ENCODE measurements at regions not wholly inside any gene's neighbourhood (a gene's known extent, or its start where the extent isn't known, plus 50 kb on each side); places are given as distances from the start of the nearest gene placed in this dataset.
"Not testable (repeated sequence)": the region's sequence is repeated elsewhere in the genome, so short reads cannot be mapped to it uniquely, and the experiment has no call there.

DNA sequence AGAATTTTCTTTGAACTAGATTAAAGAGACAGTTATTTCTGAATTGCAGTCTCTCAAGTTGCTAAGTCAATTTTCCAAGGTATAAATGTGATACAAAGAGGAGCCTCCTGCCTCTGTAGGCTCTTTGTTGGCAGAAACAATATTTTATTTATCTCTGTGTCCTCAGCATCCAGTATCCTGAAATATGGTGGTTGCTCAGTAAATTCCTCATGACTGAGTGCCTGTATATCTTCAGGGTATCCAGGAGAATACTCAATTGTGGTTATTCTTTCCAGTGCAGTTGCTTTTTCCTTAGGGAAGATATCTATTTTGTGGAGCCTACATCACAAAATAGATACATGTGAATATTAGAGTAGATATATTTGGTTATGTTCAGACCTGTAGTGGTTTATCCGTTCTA, 144.8 kb upstream of the FERD3L start:
- DNase-seq (ENCODE audit: low spot score): no peak
- in situ Hi-C loops (cut with MboI; ENCODE audit: low sequenced_read_pairs, unreplicated experiment): no loop called here
- TF ChIP-seq, protein P1, sequence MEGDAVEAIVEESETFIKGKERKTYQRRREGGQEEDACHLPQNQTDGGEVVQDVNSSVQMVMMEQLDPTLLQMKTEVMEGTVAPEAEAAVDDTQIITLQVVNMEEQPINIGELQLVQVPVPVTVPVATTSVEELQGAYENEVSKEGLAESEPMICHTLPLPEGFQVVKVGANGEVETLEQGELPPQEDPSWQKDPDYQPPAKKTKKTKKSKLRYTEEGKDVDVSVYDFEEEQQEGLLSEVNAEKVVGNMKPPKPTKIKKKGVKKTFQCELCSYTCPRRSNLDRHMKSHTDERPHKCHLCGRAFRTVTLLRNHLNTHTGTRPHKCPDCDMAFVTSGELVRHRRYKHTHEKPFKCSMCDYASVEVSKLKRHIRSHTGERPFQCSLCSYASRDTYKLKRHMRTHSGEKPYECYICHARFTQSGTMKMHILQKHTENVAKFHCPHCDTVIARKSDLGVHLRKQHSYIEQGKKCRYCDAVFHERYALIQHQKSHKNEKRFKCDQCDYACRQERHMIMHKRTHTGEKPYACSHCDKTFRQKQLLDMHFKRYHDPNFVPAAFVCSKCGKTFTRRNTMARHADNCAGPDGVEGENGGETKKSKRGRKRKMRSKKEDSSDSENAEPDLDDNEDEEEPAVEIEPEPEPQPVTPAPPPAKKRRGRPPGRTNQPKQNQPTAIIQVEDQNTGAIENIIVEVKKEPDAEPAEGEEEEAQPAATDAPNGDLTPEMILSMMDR (IDR thresholded peaks at IDR 0.05; ENCODE audit: borderline replicate concordance, control extremely low read depth, extremely low read depth, insufficient read depth, missing control alignments): no peak

DNA sequence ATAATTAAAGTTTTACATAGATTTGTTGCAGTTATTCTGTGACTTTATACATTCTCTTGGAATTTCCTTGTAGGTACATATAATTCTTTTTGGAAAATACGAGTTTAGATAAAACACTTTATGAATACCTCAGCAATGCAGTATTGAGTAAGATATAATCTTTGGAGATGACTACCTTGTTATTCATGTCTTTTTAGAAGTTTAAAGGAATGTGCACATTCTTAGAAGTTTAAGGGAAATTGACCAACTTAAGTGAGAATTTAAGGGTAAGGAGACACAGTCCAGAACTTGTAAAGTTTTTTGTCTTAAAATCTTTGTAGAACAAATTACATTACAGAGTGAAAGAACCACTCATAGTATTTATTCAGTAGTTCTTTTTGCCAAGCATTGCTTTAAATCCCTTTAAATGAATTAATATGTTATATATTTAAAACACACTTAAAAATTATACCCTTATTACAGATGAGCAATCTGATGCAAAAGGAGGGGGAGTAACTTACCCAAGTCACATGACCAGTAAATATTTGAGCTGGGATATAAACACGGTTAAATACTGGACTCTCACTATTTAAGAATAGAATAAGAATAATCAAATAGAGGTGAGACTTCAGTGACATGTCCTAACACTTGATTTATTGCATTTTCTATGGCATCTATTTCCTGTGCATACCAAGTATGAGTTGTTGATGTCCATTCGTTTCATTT, 139.5 kb upstream of the FERD3L start:
- in situ Hi-C loops (cut with MboI; ENCODE audit: low sequenced_read_pairs, unreplicated experiment): no loop called here

GRCh38 chr7:19284136-19284535, 138.9 kb upstream of the FERD3L start:
- TF ChIP-seq, protein P1 (IDR thresholded peaks at IDR 0.05; ENCODE audit: borderline replicate concordance, control extremely low read depth, extremely low read depth, insufficient read depth, missing control alignments): no peak
- in situ Hi-C loops (cut with MboI; ENCODE audit: low sequenced_read_pairs, unreplicated experiment): no loop called here
- DNase-seq (ENCODE audit: low spot score): no peak

More for the DNA sequence above, 139.5 kb upstream of the FERD3L start:
- DNase-seq (ENCODE audit: low spot score): no peak
- TF ChIP-seq, protein P1 (IDR thresholded peaks at IDR 0.05; ENCODE audit: borderline replicate concordance, control extremely low read depth, extremely low read depth, insufficient read depth, missing control alignments): no peak

- no peak for DNase-seq (ENCODE audit: low spot score)
- TF ChIP-seq, protein P1 (IDR thresholded peaks at IDR 0.05; ENCODE audit: borderline replicate concordance, control extremely low read depth, extremely low read depth, insufficient read depth, missing control alignments): no peak
- in situ Hi-C loops (cut with MboI; ENCODE audit: low sequenced_read_pairs, unreplicated experiment): no loop called here
Measured at GRCh38 chr7:19275000-19275399, 129.8 kb upstream of the FERD3L start.

DNA sequence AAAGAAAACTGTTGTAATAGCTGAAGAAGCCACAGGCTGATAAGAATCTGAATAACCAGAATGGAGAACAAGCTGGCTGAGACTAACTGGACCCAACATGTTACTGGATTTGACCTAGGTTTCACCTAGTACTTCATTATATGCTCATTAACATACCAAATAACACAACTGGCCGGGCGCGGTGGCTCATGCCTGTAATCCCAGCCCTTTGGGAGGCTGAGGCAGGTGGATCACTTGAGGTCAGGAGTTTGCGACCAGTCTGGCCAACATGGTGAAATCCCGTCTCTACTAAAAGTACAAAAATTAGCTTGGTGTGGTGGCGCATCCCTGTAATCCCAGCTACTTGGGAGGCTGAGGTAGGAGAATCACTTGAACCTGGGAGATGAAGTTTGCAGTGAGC, 127.1 kb upstream of the FERD3L start:
- DNase-seq (ENCODE audit: low spot score); in situ Hi-C loops (cut with MboI; ENCODE audit: low sequenced_read_pairs, unreplicated experiment): not testable (repeated sequence)

DNA sequence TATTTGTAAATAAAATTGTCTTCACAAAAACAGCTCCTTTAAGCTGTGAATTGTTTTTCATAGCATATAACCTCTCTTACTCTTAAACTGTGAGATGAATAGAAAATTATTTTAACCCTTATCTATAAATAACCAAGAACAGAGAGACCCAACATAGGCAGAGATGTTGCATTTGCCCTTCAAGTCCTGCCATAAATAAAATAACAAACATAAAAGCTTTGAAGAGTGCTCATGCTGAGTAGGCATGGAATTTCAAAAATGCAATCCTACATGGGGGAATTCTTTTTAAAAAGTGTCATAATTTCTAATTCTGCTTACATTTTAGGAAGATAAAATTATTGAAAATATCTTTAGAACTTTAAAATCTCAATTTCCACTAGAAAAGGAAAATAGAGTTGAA, 124.1 kb upstream of the FERD3L start:
- TF ChIP-seq, protein P1 (IDR thresholded peaks at IDR 0.05; ENCODE audit: borderline replicate concordance, control extremely low read depth, extremely low read depth, insufficient read depth, missing control alignments): no peak
- DNase-seq (ENCODE audit: low spot score): no peak
- in situ Hi-C loops (cut with MboI; ENCODE audit: low sequenced_read_pairs, unreplicated experiment): no loop called here

DNA sequence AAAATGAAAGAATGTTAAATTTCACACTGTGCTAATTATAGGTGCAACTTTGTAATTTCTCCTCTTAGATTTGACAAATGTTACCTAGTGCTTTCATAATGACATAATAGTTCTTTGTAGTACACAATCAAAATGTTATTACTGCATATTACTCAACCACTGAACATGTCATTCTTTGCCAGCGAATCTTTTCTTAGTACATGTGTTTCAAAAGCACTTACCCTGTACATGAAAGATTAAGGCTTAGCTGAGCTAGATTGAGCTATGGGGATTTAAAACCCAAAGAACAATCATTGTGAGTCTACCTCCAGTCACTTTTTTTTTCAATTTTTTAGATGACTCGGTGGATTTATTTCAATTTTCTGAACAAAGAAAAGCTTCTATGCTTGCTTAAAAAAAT, 123.5 kb upstream of the FERD3L start:
- in situ Hi-C loops (cut with MboI; ENCODE audit: low sequenced_read_pairs, unreplicated experiment): no loop called here
- DNase-seq (ENCODE audit: low spot score): no peak
- TF ChIP-seq, protein P1 (IDR thresholded peaks at IDR 0.05; ENCODE audit: borderline replicate concordance, control extremely low read depth, extremely low read depth, insufficient read depth, missing control alignments): no peak

Measured in GM13976 (cell line).